HepG2 (cell line): ENCODE measurements at regions not wholly inside any gene's neighbourhood (a gene's known extent, or its start where the extent isn't known, plus 50 kb on each side); places are given as distances from the start of the nearest gene placed in this dataset.

Experiments used
- ATAC-seq: fragments of 200-7000 bp; cut with Tn5 transposase; 3 replicates; pipeline ENCODE4 v1.9.1; 2020; ENCODE audit warnings: mild to moderate bottlenecking, moderate library complexity
- BruUV-seq: library from RNA; stranded (reverse); fragments of 400-500 nt; replicated peaks from 2 replicates; lab custom pipeline; 2021; lab: Mats Ljungman, UMichigan
- CTCF ChIA-PET: fragments of 300-600 bp; formaldehyde crosslinking; extraction: SDS; loops from one replicate; lab custom pipeline; 2021; ENCODE audit warnings: low total read pairs, inconsistent platforms, low intra/inter-chr PET ratio; lab: Yijun Ruan, JAX
- POLR2A ChIA-PET: fragments of 350-600 bp; sonication (Branson Sonifier 250); formaldehyde crosslinking; loops from one replicate; lab custom pipeline; 2020; ENCODE audit warnings: antibody characterized with exemption, inconsistent platforms; lab: Yijun Ruan, JAX
- DNase-seq: peaks from one replicate; pipeline ENCODE4 v3.0.0-alpha.2; 2015; ENCODE audit warnings: low spot score
- FAIRE-seq: peaks from 3 replicates; lab custom pipeline; 2011; peaks lifted over from hg19 to GRCh38; lab: Jason Lieb, UNC
- H2AFZ ChIP-seq: one replicate; pipeline ENCODE4 v1.6.1; 2011; ENCODE audit warnings: low read length, inconsistent platforms
- H3K27ac ChIP-seq: fragments of 300-600 bp; 3 replicates; pipeline ENCODE4 v1.8.0; 2011; ENCODE audit warnings: mixed run types, mild to moderate bottlenecking, mixed read lengths, low read length, inconsistent platforms; ENCODE audit not compliant: insufficient read depth; ENCODE audit errors: extremely low read length
- H3K27me3 ChIP-seq, 2 experiments: fragments of 200-600 bp in 1 of 2; 2 replicates in 1 of 2; 3 replicates in 1 of 2; pipeline versions ENCODE4 v1.6.0 to v1.8.0; 2011; ENCODE audit warnings: low read length in 2 of 2, mild to moderate bottlenecking in 2 of 2, moderate library complexity in 2 of 2, inconsistent platforms in 1 of 2; ENCODE audit not compliant: insufficient read depth in 2 of 2, control insufficient read depth in 1 of 2
- H3K36me3 ChIP-seq, 2 experiments: fragments of 200-600 bp in 1 of 2; replicated peaks in 1 of 2; 2 replicates in 1 of 2; 3 replicates in 1 of 2; pipeline versions ENCODE4 v1.5.1 to v1.8.0; 2011; ENCODE audit warnings: low read length in 2 of 2, inconsistent platforms in 1 of 2; ENCODE audit not compliant: insufficient read depth in 2 of 2, control insufficient read depth in 1 of 2
- H3K4me1 ChIP-seq: 2 replicates; pipeline ENCODE4 v1.5.1; 2012; ENCODE audit warnings: low read length, inconsistent platforms; ENCODE audit not compliant: insufficient read depth
- H3K4me2 ChIP-seq: 2 replicates; pipeline ENCODE4 v1.6.0; 2011; ENCODE audit warnings: low read depth, low read length, inconsistent platforms
- H3K4me3 ChIP-seq, 3 experiments: fragments of 200-600 bp in 1 of 3; sonication (generic), shearing (Covaris generic) in 1 of 3; replicated peaks in 1 of 3; 2 replicates each; pipeline ENCODE4 v1.5.1; 2011 to 2016; ENCODE audit warnings: low read length in 3 of 3, inconsistent platforms in 2 of 3, low read depth in 2 of 3, mild to moderate bottlenecking in 2 of 3, control low read depth in 1 of 3, mixed read lengths in 1 of 3; ENCODE audit not compliant: insufficient read depth in 1 of 3
- H3K79me2 ChIP-seq: one replicate; pipeline ENCODE4 v1.6.1; 2011; ENCODE audit warnings: low read length, inconsistent platforms; ENCODE audit not compliant: insufficient read depth
- H3K9ac ChIP-seq: 2 replicates; pipeline ENCODE4 v1.6.0; 2011; ENCODE audit warnings: mild to moderate bottlenecking, low read depth, low read length, inconsistent platforms; ENCODE audit not compliant: insufficient read depth
- H3K9me3 ChIP-seq: 2 replicates; pipeline ENCODE4 v1.5.1; 2012; ENCODE audit warnings: mild to moderate bottlenecking, low read length
- H4K20me1 ChIP-seq: 2 replicates; pipeline ENCODE4 v1.6.0; 2011; ENCODE audit warnings: inconsistent platforms, mild to moderate bottlenecking, low read length, moderate library complexity; ENCODE audit not compliant: insufficient read depth
- ATF7-NPFF ChIP-seq: sonication (generic); formaldehyde crosslinking; IDR thresholded peaks from 2 replicates; pipeline ENCODE4 v1.8.1; 2023; ENCODE audit warnings: mild to moderate bottlenecking, low read depth, missing genetic modification reagents, moderate library complexity
- BRD4 ChIP-seq: sonication (generic); formaldehyde crosslinking; IDR thresholded peaks from 2 replicates; pipeline ENCODE4 v1.4.0; 2020; ENCODE audit warnings: missing genetic modification reagents
- CREBL2 ChIP-seq: sonication (generic); formaldehyde crosslinking; IDR thresholded peaks from 2 replicates; pipeline ENCODE4 v1.8.1; 2023; ENCODE audit warnings: missing genetic modification reagents, mild to moderate bottlenecking, borderline replicate concordance
- RFXANK ChIP-seq: IDR thresholded peaks from 2 replicates; pipeline ENCODE4 v1.6.1; 2016
- SMARCE1 ChIP-seq: fragments of 450-650 bp; IDR thresholded peaks from 2 replicates; pipeline ENCODE4 v1.6.1; 2017; ENCODE audit warnings: borderline replicate concordance
- ZFP90 ChIP-seq: sonication (generic); formaldehyde crosslinking; IDR thresholded peaks from 2 replicates; pipeline ENCODE4 v1.8.0; 2022; ENCODE audit warnings: missing genetic modification reagents, mild to moderate bottlenecking, inconsistent platforms, borderline replicate concordance
- ZNF121 ChIP-seq: sonication (generic); formaldehyde crosslinking; IDR thresholded peaks from 2 replicates; pipeline ENCODE4 v1.5.0; 2020; ENCODE audit warnings: mild to moderate bottlenecking, missing genetic modification reagents
- ZNF224 ChIP-seq: sonication (generic); formaldehyde crosslinking; IDR thresholded peaks from 2 replicates; pipeline ENCODE4 v1.5.0; 2020; ENCODE audit warnings: mild to moderate bottlenecking, missing genetic modification reagents
- ZNF557 ChIP-seq: sonication (generic); formaldehyde crosslinking; IDR thresholded peaks from 2 replicates; pipeline ENCODE4 v1.4.0; 2020; ENCODE audit warnings: missing genetic modification reagents
- ZNF615 ChIP-seq: sonication (generic); formaldehyde crosslinking; IDR thresholded peaks from 2 replicates; pipeline ENCODE4 v1.5.0; 2020; ENCODE audit warnings: mild to moderate bottlenecking, missing genetic modification reagents, borderline replicate concordance
- ZNF770 ChIP-seq: sonication (generic); formaldehyde crosslinking; IDR thresholded peaks from 2 replicates; pipeline ENCODE4 v1.5.0; 2020; ENCODE audit warnings: mild to moderate bottlenecking, missing genetic modification reagents
- ZNF883 ChIP-seq: sonication (generic); formaldehyde crosslinking; IDR thresholded peaks from 2 replicates; pipeline ENCODE4 v1.5.1; 2020; ENCODE audit warnings: mild to moderate bottlenecking, missing genetic modification reagents; ENCODE audit errors: not compliant biosample characterization
- WGBS: methylation state at CpG from one replicate; pipeline ENCODE4 v1.1.6; 2017; ENCODE audit warnings: low lambda C conversion rate; 5-methylcytosine and 5-hydroxymethylcytosine counted together
- in situ Hi-C: cut with HindIII; loops from 2 replicates; pipeline ENCODE4 v1.10.0; 2017; ENCODE audit warnings: low pct_unique_long_range_greater_than_20kb; ENCODE audit not compliant: extremely low pct_ligation_motif_present
- intact Hi-C: fragments of 100-400 bp; cut with micrococcal nuclease; formaldehyde crosslinking; loops from one replicate; pipeline ENCODE4 v1.10.0; 2022; ENCODE audit not compliant: unreplicated experiment

DNA sequence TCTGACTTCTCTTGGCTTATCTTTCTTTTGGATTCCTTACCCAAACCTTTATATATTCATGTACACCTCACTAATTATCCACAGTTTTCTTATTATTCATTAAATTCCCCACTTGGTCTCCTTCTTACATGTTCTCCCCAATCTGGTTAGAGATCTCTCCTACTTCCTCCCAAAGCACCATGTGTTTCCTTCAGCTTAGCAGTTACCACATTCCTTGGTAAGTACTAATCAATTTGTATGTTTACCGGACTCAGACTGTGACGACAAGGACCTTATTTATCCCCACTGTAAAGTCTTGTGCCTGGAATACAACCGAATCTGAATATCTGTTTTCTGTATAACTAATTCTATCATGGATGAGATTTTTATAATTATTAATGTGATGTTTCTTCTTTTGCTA lies 389.5 kb downstream of the KCNJ2 start (continued):
- TF ChIP-seq ZNF770 (CRISPR knock-in tag) (no peak), ZNF615 (no peak), ZNF224 (CRISPR knock-in tag) (no peak)

DNA sequence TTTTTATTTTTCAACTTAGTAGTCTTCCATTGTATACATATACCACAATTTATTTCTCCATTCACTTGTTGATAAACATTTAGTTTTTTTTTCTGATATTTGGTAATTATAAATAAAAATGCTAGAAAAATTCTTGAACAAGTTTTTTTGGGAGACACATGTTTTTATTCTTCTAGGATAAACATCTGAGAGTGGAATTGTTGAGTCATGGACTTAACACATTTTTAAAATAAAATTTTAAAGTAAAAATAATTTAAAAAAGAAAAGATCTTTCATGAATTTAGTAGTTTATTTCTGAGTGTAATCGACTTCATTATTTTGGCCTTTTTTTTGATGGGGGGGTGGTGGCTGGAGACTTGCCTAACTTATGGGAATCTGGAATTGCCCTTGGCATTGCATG lies 391.1 kb downstream of the KCNJ2 start:
- ATAC-seq: no peak
- no peak overlapping the region for H3K4me3 ChIP-seq
- H3K27me3 ChIP-seq: no peaks in the 10 kb centered on the region
- CTCF ChIA-PET: no interaction called here
- H3K9me3 ChIP-seq: peaks cover 55% of the 10 kb centered on the region
- no peak overlapping the region for H3K4me2 ChIP-seq
- FAIRE-seq: no peak
- no peak overlapping the region for H3K9ac ChIP-seq
- H3K27ac ChIP-seq: no peak overlapping the region
- no peak for TF ChIP-seq RFXANK (CRISPR knock-in tag)
- TF ChIP-seq ZNF121 (CRISPR knock-in tag): no peak
- TF ChIP-seq ZNF883 (CRISPR knock-in tag): no peak
- TF ChIP-seq CREBL2: no peak
- TF ChIP-seq BRD4 (CRISPR knock-in tag): no peak
- TF ChIP-seq ZNF557 (CRISPR knock-in tag): no peak
- no peak for TF ChIP-seq SMARCE1
- TF ChIP-seq ZFP90 (CRISPR knock-in tag): no peak
- TF ChIP-seq ATF7-NPFF (CRISPR knock-in tag): no peak
- H2AFZ ChIP-seq: no peak overlapping the region
- BruUV-seq: no TSS peak
- no peaks in the 10 kb centered on the region for H3K4me1 ChIP-seq
- in situ Hi-C loops (no loop called here), intact Hi-C loops (no loop called here)
- WGBS: 6% methylated on average over 1 of the region's 1 CpG
- H3K36me3 ChIP-seq: no peaks in the 10 kb centered on the region
- DNase-seq: no peak
- POLR2A ChIA-PET: no interaction called here
- H3K79me2 ChIP-seq: no peaks in the 10 kb centered on the region
- H4K20me1 ChIP-seq: no peaks in the 10 kb centered on the region
